ENCODE measurements at regions not wholly inside any gene's neighbourhood (a gene's known extent, or its start where the extent isn't known, plus 50 kb on each side); places are given as distances from the start of the nearest gene placed in this dataset.

DNA sequence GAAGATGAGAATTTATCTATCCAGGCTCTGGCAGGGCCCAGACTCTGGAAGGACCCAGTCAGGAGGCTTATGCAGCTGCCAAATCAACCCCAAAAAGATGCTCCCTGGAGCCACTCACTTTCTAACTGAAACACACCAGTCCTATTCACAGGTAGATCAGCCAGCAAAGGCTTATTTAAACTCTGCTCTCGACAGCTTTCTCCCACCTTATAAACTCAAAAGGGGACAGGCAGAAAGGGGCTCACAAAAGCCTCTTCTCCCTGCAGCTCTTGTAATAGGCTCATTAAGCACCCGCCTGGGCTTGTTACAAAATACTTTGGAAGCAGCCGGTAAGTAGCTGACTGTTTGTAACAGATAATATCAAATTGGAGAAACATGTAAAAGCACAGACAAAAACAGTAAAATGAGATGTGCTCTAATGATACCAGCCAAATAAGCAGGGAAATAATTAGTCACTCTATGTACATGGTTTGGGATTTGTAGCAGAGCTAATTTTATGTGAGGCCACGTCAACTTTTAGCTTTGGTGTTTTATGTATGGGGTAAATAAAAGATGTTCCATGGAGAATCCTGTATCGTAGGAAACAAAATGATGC, 213.8 kb downstream of the NR2F2 start:
- TF ChIP-seq, protein P1, sequence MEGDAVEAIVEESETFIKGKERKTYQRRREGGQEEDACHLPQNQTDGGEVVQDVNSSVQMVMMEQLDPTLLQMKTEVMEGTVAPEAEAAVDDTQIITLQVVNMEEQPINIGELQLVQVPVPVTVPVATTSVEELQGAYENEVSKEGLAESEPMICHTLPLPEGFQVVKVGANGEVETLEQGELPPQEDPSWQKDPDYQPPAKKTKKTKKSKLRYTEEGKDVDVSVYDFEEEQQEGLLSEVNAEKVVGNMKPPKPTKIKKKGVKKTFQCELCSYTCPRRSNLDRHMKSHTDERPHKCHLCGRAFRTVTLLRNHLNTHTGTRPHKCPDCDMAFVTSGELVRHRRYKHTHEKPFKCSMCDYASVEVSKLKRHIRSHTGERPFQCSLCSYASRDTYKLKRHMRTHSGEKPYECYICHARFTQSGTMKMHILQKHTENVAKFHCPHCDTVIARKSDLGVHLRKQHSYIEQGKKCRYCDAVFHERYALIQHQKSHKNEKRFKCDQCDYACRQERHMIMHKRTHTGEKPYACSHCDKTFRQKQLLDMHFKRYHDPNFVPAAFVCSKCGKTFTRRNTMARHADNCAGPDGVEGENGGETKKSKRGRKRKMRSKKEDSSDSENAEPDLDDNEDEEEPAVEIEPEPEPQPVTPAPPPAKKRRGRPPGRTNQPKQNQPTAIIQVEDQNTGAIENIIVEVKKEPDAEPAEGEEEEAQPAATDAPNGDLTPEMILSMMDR (IDR thresholded peaks at IDR 0.05 in 4 of 5, conservative IDR thresholded peaks at IDR 0.05 in 1 of 5), result no peak
- TF ChIP-seq POLR2A (IDR thresholded peaks at IDR 0.05), result no peak

Data from gastrocnemius medialis (tissue), 4 donors.